ENCODE measurements at regions not wholly inside any gene's neighbourhood (a gene's known extent, or its start where the extent isn't known, plus 50 kb on each side); places are given as distances from the start of the nearest gene placed in this dataset.

- no peaks in the 10 kb centered on the region for H3K79me2 ChIP-seq (ENCODE audit: insufficient read depth, low read depth, low read length)
- no peaks in the 10 kb centered on the region for H3K9me2 ChIP-seq (ENCODE audit: insufficient read depth, low read length)
- ChIA-PET POLR2A (interaction anchor here (0.7 kb wide), 1 partner anchor 707 kb away, joined by 3 read pairs; no protein-coding TSS in a partner anchor), CTCF (ENCODE audit: unreplicated experiment) (interaction anchor here (0.6 kb wide), 1 partner anchor 136 kb away, joined by 9 read pairs; no protein-coding TSS in a partner anchor)
- no peak overlapping the region for H3K4me2 ChIP-seq (ENCODE audit: low read length)
- H3K4me1 ChIP-seq (ENCODE audit: insufficient read depth, low read length, poor library complexity, severe bottlenecking) = no peaks in the 10 kb centered on the region
- H3K4me3 ChIP-seq (ENCODE audit: low read depth, low read length, poor library complexity, severe bottlenecking) = no peak overlapping the region
- H3K9me3 ChIP-seq (ENCODE audit: low read length) = no peaks in the 10 kb centered on the region
- intact Hi-C loops (cut with micrococcal nuclease; ENCODE audit: unreplicated experiment) = no loop called here
- no peaks in the 10 kb centered on the region for H4K20me1 ChIP-seq (ENCODE audit: insufficient read depth, low read length)
- no peaks in the 10 kb centered on the region for H3K36me3 ChIP-seq (ENCODE audit: insufficient read depth, low read length)
- DNase-seq (ENCODE audit: low spot score) = no peak
- no TSS peak for BruUV-seq (replicated peaks)
- no peak overlapping the region for H3K27ac ChIP-seq (ENCODE audit: low read depth, low read length, poor library complexity, severe bottlenecking)
- H2AFZ ChIP-seq (ENCODE audit: low read length) = no peak overlapping the region
- no peak for TF ChIP-seq EZH2phosphoT487 (IDR thresholded peaks at IDR 0.05; ENCODE audit: borderline replicate concordance, low read depth, low read length)
- no peak for TF ChIP-seq CTCF (conservative IDR thresholded peaks at IDR 0.05; ENCODE audit: low read length)
These were observed 366.9 kb upstream of the SLC14A2 start for GRCh38 chr18:45248240-45248903.

GRCh38 chr18:45249246-45249661 is 366.0 kb upstream of the SLC14A2 start:
- no peak for DNase-seq (ENCODE audit: low spot score)
- ChIA-PET CTCF (ENCODE audit: unreplicated experiment) (no interaction called here), POLR2A (no interaction called here)
- H3K27ac ChIP-seq (ENCODE audit: low read depth, low read length, poor library complexity, severe bottlenecking) = no peak overlapping the region
- no peaks in the 10 kb centered on the region for H4K20me1 ChIP-seq (ENCODE audit: insufficient read depth, low read length)
- H3K9me2 ChIP-seq (ENCODE audit: insufficient read depth, low read length) = no peaks in the 10 kb centered on the region
- no TSS peak for BruUV-seq (replicated peaks)
- H3K79me2 ChIP-seq (ENCODE audit: insufficient read depth, low read depth, low read length) = no peaks in the 10 kb centered on the region
- H2AFZ ChIP-seq (ENCODE audit: low read length) = no peak overlapping the region
- H3K4me3 ChIP-seq (ENCODE audit: low read depth, low read length, poor library complexity, severe bottlenecking) = no peak overlapping the region
- H3K4me1 ChIP-seq (ENCODE audit: insufficient read depth, low read length, poor library complexity, severe bottlenecking) = no peaks in the 10 kb centered on the region
- H3K9me3 ChIP-seq (ENCODE audit: low read length) = no peaks in the 10 kb centered on the region
- intact Hi-C loops (cut with micrococcal nuclease; ENCODE audit: unreplicated experiment) = no loop called here
- H3K36me3 ChIP-seq (ENCODE audit: insufficient read depth, low read length) = no peaks in the 10 kb centered on the region
- no peak overlapping the region for H3K4me2 ChIP-seq (ENCODE audit: low read length)
- TF ChIP-seq EZH2phosphoT487 (IDR thresholded peaks at IDR 0.05; ENCODE audit: borderline replicate concordance, low read depth, low read length) (no peak), CTCF (conservative IDR thresholded peaks at IDR 0.05; ENCODE audit: low read length) (no peak)

GRCh38 chr18:45250479-45250878 is 364.8 kb upstream of the SLC14A2 start:
- CTCF ChIA-PET (ENCODE audit: unreplicated experiment) = no interaction called here
- no peak for DNase-seq (ENCODE audit: low spot score)
- BruUV-seq (replicated peaks) = no TSS peak
- intact Hi-C loops (cut with micrococcal nuclease; ENCODE audit: unreplicated experiment) = no loop called here
- H3K79me2 ChIP-seq (ENCODE audit: insufficient read depth, low read depth, low read length) = no peaks in the 10 kb centered on the region
- no peak overlapping the region for H2AFZ ChIP-seq (ENCODE audit: low read length)
- no peak for TF ChIP-seq EZH2phosphoT487 (IDR thresholded peaks at IDR 0.05; ENCODE audit: borderline replicate concordance, low read depth, low read length)
- no peak for TF ChIP-seq CTCF (conservative IDR thresholded peaks at IDR 0.05; ENCODE audit: low read length)
- H3K36me3 ChIP-seq (ENCODE audit: insufficient read depth, low read length) = no peaks in the 10 kb centered on the region
- H4K20me1 ChIP-seq (ENCODE audit: insufficient read depth, low read length) = no peaks in the 10 kb centered on the region
- no peaks in the 10 kb centered on the region for H3K9me3 ChIP-seq (ENCODE audit: low read length)
- no peak overlapping the region for H3K4me2 ChIP-seq (ENCODE audit: low read length)
- POLR2A ChIA-PET = no interaction called here
- no peak overlapping the region for H3K4me3 ChIP-seq (ENCODE audit: low read depth, low read length, poor library complexity, severe bottlenecking)
- no peaks in the 10 kb centered on the region for H3K9me2 ChIP-seq (ENCODE audit: insufficient read depth, low read length)
- H3K27ac ChIP-seq (ENCODE audit: low read depth, low read length, poor library complexity, severe bottlenecking) = no peak overlapping the region
- no peaks in the 10 kb centered on the region for H3K4me1 ChIP-seq (ENCODE audit: insufficient read depth, low read length, poor library complexity, severe bottlenecking)
